SK-N-SH (cell line): ENCODE measurements at regions not wholly inside any gene's neighbourhood (a gene's known extent, or its start where the extent isn't known, plus 50 kb on each side); places are given as distances from the start of the nearest gene placed in this dataset.

Experiments used
- CTCF ChIA-PET: fragments of 300-600, 350-600 bp; formaldehyde crosslinking; extraction: SDS; loops from one replicate; lab custom pipeline; 2021; lab: Yijun Ruan, JAX
- POLR2A ChIA-PET: fragments of 350-600 bp; sonication (Branson Sonifier 250); formaldehyde crosslinking; extraction: SDS; loops from one replicate; lab custom pipeline; 2020; ENCODE audit warnings: antibody characterized with exemption, inconsistent platforms; lab: Yijun Ruan, JAX
- DNase-seq: peaks from one replicate; pipeline ENCODE4 v3.0.0; 2012
- H2AFZ ChIP-seq: fragments of 200-600 bp; sonication (generic); 2 replicates; pipeline ENCODE4 v1.8.1; 2016; ENCODE audit warnings: antibody characterized with exemption, mild to moderate bottlenecking, low read depth
- H3F3A ChIP-seq: fragments of 200-600 bp; sonication (generic); replicated peaks from 2 replicates; pipeline ENCODE3; 2016; ENCODE audit warnings: antibody characterized with exemption, mild to moderate bottlenecking; ENCODE audit not compliant: insufficient read depth
- H3K27ac ChIP-seq, 2 experiments: fragments of 200-500 bp in 1 of 2; fragments of 200-600 bp in 1 of 2; sonication (Bioruptor generic) in 1 of 2; sonication (generic), shearing (Covaris generic) in 1 of 2; 2 replicates each; pipeline versions ENCODE4 v1.5.1 to v1.6.1; 2014 to 2016; ENCODE audit warnings: low read depth in 2 of 2, inconsistent platforms in 1 of 2, low read length in 1 of 2, mild to moderate bottlenecking in 1 of 2, mixed read lengths in 1 of 2
- H3K27me3 ChIP-seq: fragments of 200-600 bp; sonication (generic), shearing (Covaris generic); 2 replicates; pipeline ENCODE4 v1.6.1; 2016; ENCODE audit warnings: mixed run types; ENCODE audit not compliant: insufficient read depth
- H3K36me3 ChIP-seq, 2 experiments: fragments of 200-500 bp in 1 of 2; fragments of 200-600 bp in 1 of 2; sonication (Bioruptor generic) in 1 of 2; sonication (generic) in 1 of 2; replicated peaks in 1 of 2; 2 replicates each; pipeline versions ENCODE3 to v1.5.1; 2014 to 2016; ENCODE audit warnings: low read length in 1 of 2, mild to moderate bottlenecking in 1 of 2; ENCODE audit not compliant: insufficient read depth in 2 of 2, control insufficient read depth in 1 of 2
- H3K4me1 ChIP-seq, 2 experiments: fragments of 200-500 bp in 1 of 2; fragments of 200-600 bp in 1 of 2; sonication (Bioruptor generic) in 1 of 2; sonication (generic), shearing (Covaris generic) in 1 of 2; 2 replicates each; pipeline versions ENCODE4 v1.5.1 to v1.6.1; 2014 to 2016; ENCODE audit warnings: low read depth in 1 of 2, low read length in 1 of 2, mixed run types in 1 of 2; ENCODE audit not compliant: insufficient read depth in 2 of 2, control insufficient read depth in 1 of 2
- H3K4me2 ChIP-seq: fragments of 200-600 bp; sonication (generic), shearing (Covaris generic); 2 replicates; pipeline ENCODE4 v1.6.1; 2017; ENCODE audit warnings: mixed run types
- H3K4me3 ChIP-seq, 2 experiments: fragments of 200-500 bp in 1 of 2; fragments of 200-600 bp in 1 of 2; sonication (Bioruptor generic) in 1 of 2; sonication (generic), shearing (Covaris generic) in 1 of 2; 2 replicates each; pipeline versions ENCODE4 v1.5.1 to v1.8.1; 2014 to 2016; ENCODE audit warnings: low read depth in 2 of 2, inconsistent platforms in 1 of 2, low read length in 1 of 2, mild to moderate bottlenecking in 1 of 2, mixed read lengths in 1 of 2, moderate library complexity in 1 of 2
- H3K79me2 ChIP-seq: fragments of 200-600 bp; sonication (generic); 2 replicates; pipeline ENCODE4 v1.8.1; 2017; ENCODE audit warnings: mild to moderate bottlenecking; ENCODE audit not compliant: insufficient read depth
- H3K9ac ChIP-seq: fragments of 200-600 bp; sonication (generic); 2 replicates; pipeline ENCODE4 v1.6.1; 2017; ENCODE audit warnings: mixed run types
- H3K9me2 ChIP-seq: fragments of 200-600 bp; sonication (generic); 2 replicates; pipeline ENCODE4 v1.6.1; 2017; ENCODE audit warnings: mixed run types
- H3K9me3 ChIP-seq: fragments of 200-600 bp; sonication (generic); 2 replicates; pipeline ENCODE4 v1.6.1; 2017; ENCODE audit warnings: mixed run types, mild to moderate bottlenecking, moderate library complexity
- H4K20me1 ChIP-seq: fragments of 200-600 bp; sonication (generic); 2 replicates; pipeline ENCODE4 v1.6.1; 2017; ENCODE audit warnings: mild to moderate bottlenecking, mixed run types; ENCODE audit not compliant: insufficient read depth
- CHD2 ChIP-seq: fragments of 150-350 bp; IDR thresholded peaks from 2 replicates; pipeline ENCODE4 v1.6.1; 2018; ENCODE audit warnings: low read length; ENCODE audit not compliant: partially characterized antibody
- ELF1 ChIP-seq: IDR thresholded peaks from 2 replicates; pipeline ENCODE4 v1.4.0; 2012
- EZH2phosphoT487 ChIP-seq: fragments of 200-600 bp; sonication (generic); IDR thresholded peaks from 2 replicates; pipeline ENCODE4 v1.6.1; 2017; ENCODE audit warnings: low read depth, mixed run types, mild to moderate bottlenecking, antibody characterized with exemption, moderate library complexity, borderline replicate concordance
- FOXM1 ChIP-seq: IDR thresholded peaks from 2 replicates; pipeline ENCODE4 v1.4.0; 2012; ENCODE audit warnings: low read depth, mild to moderate bottlenecking
- GATA2 ChIP-seq: sonication (generic); formaldehyde crosslinking; IDR thresholded peaks from 2 replicates; pipeline ENCODE4 v1.5.0; 2020; ENCODE audit warnings: mild to moderate bottlenecking, missing genetic modification reagents
- JUND ChIP-seq: IDR thresholded peaks from 2 replicates; pipeline ENCODE4 v1.4.0; 2012
- MXI1 ChIP-seq: IDR thresholded peaks from 2 replicates; pipeline ENCODE4 v1.6.1; 2012; ENCODE audit warnings: mild to moderate bottlenecking, low read depth, low read length, improper control_type of control experiment
- NFIC ChIP-seq: IDR thresholded peaks from 2 replicates; pipeline ENCODE4 v1.4.0; 2012; ENCODE audit warnings: borderline replicate concordance
- RCOR1 ChIP-seq: fragments of 150-350 bp; IDR thresholded peaks from 2 replicates; pipeline ENCODE4 v1.6.1; 2017; ENCODE audit warnings: antibody characterized with exemption, low read length
- SMC3 ChIP-seq: IDR thresholded peaks from 2 replicates; pipeline ENCODE4 v1.6.1; 2012; ENCODE audit warnings: low read depth, low read length, improper control_type of control experiment
- TAF1 ChIP-seq: IDR thresholded peaks from 2 replicates; pipeline ENCODE4 v1.6.1; 2012; ENCODE audit warnings: low read depth, mild to moderate bottlenecking, low read length, moderate library complexity, borderline replicate concordance
- WGBS: methylation state at CpG from one replicate; pipeline ENCODE4 v1.1.6; 2017; ENCODE audit warnings: low lambda C conversion rate; 5-methylcytosine and 5-hydroxymethylcytosine counted together
- TF ChIP-seq, protein P1 (sequence below): IDR thresholded peaks from 2 replicates; pipeline ENCODE4 v1.4.0; 2012; ENCODE audit warnings: low read depth, borderline replicate concordance
- TF ChIP-seq, protein P2 (sequence below): fragments of 150-350 bp; IDR thresholded peaks from 2 replicates; pipeline ENCODE4 v1.6.1; 2016; ENCODE audit warnings: mild to moderate bottlenecking, low read depth, low read length
- TF ChIP-seq, protein P3 (sequence below): fragments of 150-350 bp; IDR thresholded peaks from 2 replicates; pipeline ENCODE4 v1.6.1; 2017; ENCODE audit warnings: antibody characterized with exemption, low read length, low read depth, borderline replicate concordance
- TF ChIP-seq, protein P4 (sequence below): fragments of 200-600 bp; sonication (generic); IDR thresholded peaks from 2 replicates; pipeline ENCODE4 v1.6.1; 2017; ENCODE audit warnings: antibody characterized with exemption, mild to moderate bottlenecking, moderate library complexity
- TF ChIP-seq, protein P5 (sequence below): IDR thresholded peaks from 2 replicates; pipeline ENCODE4 v1.4.0; 2012; ENCODE audit warnings: low read depth, borderline replicate concordance

DNA sequence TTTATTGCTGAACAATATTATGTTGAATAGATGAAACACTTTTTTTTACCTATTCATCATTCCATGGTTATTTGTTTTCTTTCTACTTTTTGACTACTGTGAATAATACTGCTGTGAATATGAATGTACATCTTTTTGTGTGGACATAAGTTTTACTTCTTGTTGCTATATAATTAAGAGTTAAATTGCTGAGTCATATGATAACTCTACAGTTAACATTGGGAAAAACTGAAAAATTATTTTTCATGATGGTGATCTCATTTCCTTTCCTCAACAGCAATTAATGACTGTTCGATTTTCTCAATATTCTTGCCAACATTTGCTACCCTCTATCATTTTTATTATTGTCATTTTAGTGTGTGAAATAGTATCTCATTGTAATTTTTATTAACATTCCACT, 106.9 kb upstream of the TECRL start (continued):
- TF ChIP-seq, protein P1, sequence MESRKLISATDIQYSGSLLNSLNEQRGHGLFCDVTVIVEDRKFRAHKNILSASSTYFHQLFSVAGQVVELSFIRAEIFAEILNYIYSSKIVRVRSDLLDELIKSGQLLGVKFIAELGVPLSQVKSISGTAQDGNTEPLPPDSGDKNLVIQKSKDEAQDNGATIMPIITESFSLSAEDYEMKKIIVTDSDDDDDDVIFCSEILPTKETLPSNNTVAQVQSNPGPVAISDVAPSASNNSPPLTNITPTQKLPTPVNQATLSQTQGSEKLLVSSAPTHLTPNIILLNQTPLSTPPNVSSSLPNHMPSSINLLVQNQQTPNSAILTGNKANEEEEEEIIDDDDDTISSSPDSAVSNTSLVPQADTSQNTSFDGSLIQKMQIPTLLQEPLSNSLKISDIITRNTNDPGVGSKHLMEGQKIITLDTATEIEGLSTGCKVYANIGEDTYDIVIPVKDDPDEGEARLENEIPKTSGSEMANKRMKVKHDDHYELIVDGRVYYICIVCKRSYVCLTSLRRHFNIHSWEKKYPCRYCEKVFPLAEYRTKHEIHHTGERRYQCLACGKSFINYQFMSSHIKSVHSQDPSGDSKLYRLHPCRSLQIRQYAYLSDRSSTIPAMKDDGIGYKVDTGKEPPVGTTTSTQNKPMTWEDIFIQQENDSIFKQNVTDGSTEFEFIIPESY = no peak
- TF ChIP-seq ELF1 = no peak
- TF ChIP-seq MXI1 = no peak

DNA sequence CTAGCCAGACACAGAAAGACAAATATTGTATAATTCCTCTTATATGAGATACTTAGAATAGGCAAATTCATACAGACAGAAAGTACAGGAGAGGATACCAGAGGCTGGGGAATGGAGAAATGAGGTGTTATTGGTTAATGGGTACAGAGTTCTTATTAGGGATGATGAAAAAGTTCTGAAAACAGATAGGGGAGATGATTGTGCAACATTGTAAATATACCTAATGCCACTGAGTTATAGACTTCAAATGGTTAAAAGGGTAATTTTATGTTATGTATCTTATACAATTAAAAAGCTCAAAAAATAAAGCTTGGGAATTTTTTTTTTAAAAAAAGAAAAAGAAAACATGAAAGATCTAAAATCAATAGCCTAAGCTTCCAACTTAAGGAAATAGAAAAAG, 98.8 kb upstream of the TECRL start:
- CTCF ChIA-PET = no interaction called here
- POLR2A ChIA-PET = no interaction called here
- no peaks in the 10 kb centered on the region for H3K9me2 ChIP-seq
- DNase-seq = no peak
- H3K4me3 ChIP-seq = no peak overlapping the region
- H3K9me3 ChIP-seq = no peaks in the 10 kb centered on the region
- no peaks in the 10 kb centered on the region for H3K79me2 ChIP-seq
- H3F3A ChIP-seq = no peaks in the 10 kb centered on the region
- no peak overlapping the region for H3K27ac ChIP-seq
- H3K4me1 ChIP-seq = no peaks in the 10 kb centered on the region
- H3K36me3 ChIP-seq = no peaks in the 10 kb centered on the region
- H3K4me2 ChIP-seq = no peak overlapping the region
- H4K20me1 ChIP-seq = no peaks in the 10 kb centered on the region
- no peak for TF ChIP-seq RCOR1
- TF ChIP-seq, protein P2, sequence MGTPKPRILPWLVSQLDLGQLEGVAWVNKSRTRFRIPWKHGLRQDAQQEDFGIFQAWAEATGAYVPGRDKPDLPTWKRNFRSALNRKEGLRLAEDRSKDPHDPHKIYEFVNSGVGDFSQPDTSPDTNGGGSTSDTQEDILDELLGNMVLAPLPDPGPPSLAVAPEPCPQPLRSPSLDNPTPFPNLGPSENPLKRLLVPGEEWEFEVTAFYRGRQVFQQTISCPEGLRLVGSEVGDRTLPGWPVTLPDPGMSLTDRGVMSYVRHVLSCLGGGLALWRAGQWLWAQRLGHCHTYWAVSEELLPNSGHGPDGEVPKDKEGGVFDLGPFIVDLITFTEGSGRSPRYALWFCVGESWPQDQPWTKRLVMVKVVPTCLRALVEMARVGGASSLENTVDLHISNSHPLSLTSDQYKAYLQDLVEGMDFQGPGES = no peak
- TF ChIP-seq NFIC = no peak
- TF ChIP-seq ELF1 = no peak
- TF ChIP-seq EZH2phosphoT487 = no peak
- TF ChIP-seq, all 33 proteins: peak for 0
- Histone ChIP-seq H3K27me3 (no peaks in the 10 kb centered on the region), H2AFZ (no peak overlapping the region), H3K9ac (no peak overlapping the region)

DNA sequence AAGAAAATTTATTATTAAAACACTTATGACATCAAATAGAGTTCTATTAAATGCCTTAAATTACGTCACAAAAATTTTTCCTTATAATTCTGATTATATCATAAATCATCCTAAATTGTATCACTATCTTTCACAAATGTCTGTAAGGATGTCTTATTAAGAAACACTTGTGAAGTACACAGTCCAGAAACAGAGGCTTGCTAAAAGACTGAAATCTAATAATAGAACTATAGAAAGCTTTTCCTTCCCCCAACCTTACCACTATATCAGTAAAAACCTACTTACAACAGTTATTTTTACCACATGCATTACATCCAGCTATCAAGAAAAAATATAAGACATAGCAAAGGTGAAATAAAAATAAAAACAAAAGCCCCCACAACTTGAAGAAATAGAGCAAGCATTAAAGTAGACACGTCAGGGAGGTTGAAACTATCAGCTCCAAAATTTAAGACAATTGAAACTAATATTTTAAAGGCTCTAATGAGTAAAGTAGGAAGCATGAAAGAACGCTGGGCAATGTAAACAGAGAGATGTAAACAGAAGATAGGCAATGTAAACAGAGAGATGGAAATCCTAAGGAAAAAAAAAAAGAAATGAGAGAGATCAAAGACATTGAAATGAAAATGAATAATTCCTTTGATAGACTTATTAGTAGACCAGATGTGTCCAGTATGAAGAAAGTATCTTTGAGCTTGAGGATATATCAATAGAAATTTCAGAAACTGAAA, 94.9 kb upstream of the TECRL start:
- Histone ChIP-seq H3K36me3 (no peaks in the 10 kb centered on the region), H3K4me2 (no peak overlapping the region), H3K9ac (no peak overlapping the region), H3K27ac (no peak overlapping the region), H3K4me1 (no peaks in the 10 kb centered on the region), H4K20me1 (no peaks in the 10 kb centered on the region), H3K79me2 (no peaks in the 10 kb centered on the region), H3K9me3 (no peaks in the 10 kb centered on the region), H3F3A (no peaks in the 10 kb centered on the region), H2AFZ (no peak overlapping the region), H3K9me2 (no peaks in the 10 kb centered on the region), H3K27me3 (no peaks in the 10 kb centered on the region), H3K4me3 (no peak overlapping the region)
- WGBS = 2% methylated on average over 3 of the region's 3 CpGs
- ChIA-PET POLR2A (no interaction called here), CTCF (interaction anchor here (0.9 kb wide), 1 partner anchor 35 kb away, joined by 4 read pairs; no protein-coding TSS in a partner anchor)
- DNase-seq = no peak
- TF ChIP-seq SMC3 (no peak), NFIC (no peak), JUND (no peak), GATA2 (no peak), ELF1 (no peak), TAF1 (no peak), CHD2 (no peak), FOXM1 (no peak), RCOR1 (no peak)
- TF ChIP-seq, protein P3, sequence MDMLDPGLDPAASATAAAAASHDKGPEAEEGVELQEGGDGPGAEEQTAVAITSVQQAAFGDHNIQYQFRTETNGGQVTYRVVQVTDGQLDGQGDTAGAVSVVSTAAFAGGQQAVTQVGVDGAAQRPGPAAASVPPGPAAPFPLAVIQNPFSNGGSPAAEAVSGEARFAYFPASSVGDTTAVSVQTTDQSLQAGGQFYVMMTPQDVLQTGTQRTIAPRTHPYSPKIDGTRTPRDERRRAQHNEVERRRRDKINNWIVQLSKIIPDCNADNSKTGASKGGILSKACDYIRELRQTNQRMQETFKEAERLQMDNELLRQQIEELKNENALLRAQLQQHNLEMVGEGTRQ = no peak
- TF ChIP-seq, protein P2 = no peak
- TF ChIP-seq, protein P4, sequence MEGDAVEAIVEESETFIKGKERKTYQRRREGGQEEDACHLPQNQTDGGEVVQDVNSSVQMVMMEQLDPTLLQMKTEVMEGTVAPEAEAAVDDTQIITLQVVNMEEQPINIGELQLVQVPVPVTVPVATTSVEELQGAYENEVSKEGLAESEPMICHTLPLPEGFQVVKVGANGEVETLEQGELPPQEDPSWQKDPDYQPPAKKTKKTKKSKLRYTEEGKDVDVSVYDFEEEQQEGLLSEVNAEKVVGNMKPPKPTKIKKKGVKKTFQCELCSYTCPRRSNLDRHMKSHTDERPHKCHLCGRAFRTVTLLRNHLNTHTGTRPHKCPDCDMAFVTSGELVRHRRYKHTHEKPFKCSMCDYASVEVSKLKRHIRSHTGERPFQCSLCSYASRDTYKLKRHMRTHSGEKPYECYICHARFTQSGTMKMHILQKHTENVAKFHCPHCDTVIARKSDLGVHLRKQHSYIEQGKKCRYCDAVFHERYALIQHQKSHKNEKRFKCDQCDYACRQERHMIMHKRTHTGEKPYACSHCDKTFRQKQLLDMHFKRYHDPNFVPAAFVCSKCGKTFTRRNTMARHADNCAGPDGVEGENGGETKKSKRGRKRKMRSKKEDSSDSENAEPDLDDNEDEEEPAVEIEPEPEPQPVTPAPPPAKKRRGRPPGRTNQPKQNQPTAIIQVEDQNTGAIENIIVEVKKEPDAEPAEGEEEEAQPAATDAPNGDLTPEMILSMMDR = no peak
- TF ChIP-seq, protein P5, sequence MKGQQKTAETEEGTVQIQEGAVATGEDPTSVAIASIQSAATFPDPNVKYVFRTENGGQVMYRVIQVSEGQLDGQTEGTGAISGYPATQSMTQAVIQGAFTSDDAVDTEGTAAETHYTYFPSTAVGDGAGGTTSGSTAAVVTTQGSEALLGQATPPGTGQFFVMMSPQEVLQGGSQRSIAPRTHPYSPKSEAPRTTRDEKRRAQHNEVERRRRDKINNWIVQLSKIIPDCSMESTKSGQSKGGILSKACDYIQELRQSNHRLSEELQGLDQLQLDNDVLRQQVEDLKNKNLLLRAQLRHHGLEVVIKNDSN = no peak
